T-helper 1 cell treated with Interleukin-12 subunit alpha and Interleukin-12 subunit beta and Interleukin-4 antibody, amounts not matched to agents 30 μg/mL and 1 μg/mL, for 36 hours (primary cell): ENCODE measurements at regions not wholly inside any gene's neighbourhood (a gene's known extent, or its start where the extent isn't known, plus 50 kb on each side); places are given as distances from the start of the nearest gene placed in this dataset.

Source experiments
- H3K27ac Mint-ChIP-seq: one replicate; pipeline ENCODE4 v1.8.0; 2021; ENCODE audit warnings: mild to moderate bottlenecking, mixed read lengths
- H3K27me3 Mint-ChIP-seq: one replicate; pipeline ENCODE4 v1.8.0; 2021; ENCODE audit warnings: low read depth, mixed read lengths
- H3K36me3 Mint-ChIP-seq: one replicate; pipeline ENCODE4 v1.8.0; 2021; ENCODE audit warnings: low read depth, mixed read lengths
- H3K4me1 Mint-ChIP-seq: one replicate; pipeline ENCODE4 v1.8.0; 2021; ENCODE audit warnings: low read depth, mixed read lengths
- H3K4me3 Mint-ChIP-seq: one replicate; pipeline ENCODE4 v1.8.0; 2021; ENCODE audit warnings: mild to moderate bottlenecking, moderate library complexity, mixed read lengths
- H3K9me3 Mint-ChIP-seq: one replicate; pipeline ENCODE4 v1.8.0; 2021; ENCODE audit warnings: mixed read lengths

DNA sequence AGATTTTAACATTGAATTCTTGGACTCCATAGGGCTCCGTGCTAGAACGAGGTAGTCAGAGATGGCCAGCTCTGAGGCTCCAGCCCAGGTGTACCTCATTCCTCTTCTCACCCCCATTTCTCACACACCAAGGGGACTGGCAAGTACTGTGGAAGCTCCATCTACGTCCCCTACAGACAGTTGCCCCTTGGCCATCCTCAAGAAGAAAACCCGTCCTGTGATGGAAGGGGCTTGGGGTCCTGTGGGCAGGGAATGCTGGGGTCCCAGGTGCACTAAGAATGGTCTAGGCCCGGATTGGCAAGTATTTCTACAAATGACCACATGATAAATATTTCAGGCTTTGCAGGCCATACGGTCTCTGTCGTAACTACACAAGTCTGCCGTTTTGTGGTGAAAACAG lies 110.3 kb downstream of the PDCL3 start:
- H3K27ac Mint-ChIP-seq, result no peak overlapping the region
- no peak overlapping the region for H3K4me3 Mint-ChIP-seq
- peaks cover 3% of the 10 kb centered on the region for H3K27me3 Mint-ChIP-seq
- H3K4me1 Mint-ChIP-seq, result no peaks in the 10 kb centered on the region
- no peaks in the 10 kb centered on the region for H3K9me3 Mint-ChIP-seq
- no peaks in the 10 kb centered on the region for H3K36me3 Mint-ChIP-seq

DNA sequence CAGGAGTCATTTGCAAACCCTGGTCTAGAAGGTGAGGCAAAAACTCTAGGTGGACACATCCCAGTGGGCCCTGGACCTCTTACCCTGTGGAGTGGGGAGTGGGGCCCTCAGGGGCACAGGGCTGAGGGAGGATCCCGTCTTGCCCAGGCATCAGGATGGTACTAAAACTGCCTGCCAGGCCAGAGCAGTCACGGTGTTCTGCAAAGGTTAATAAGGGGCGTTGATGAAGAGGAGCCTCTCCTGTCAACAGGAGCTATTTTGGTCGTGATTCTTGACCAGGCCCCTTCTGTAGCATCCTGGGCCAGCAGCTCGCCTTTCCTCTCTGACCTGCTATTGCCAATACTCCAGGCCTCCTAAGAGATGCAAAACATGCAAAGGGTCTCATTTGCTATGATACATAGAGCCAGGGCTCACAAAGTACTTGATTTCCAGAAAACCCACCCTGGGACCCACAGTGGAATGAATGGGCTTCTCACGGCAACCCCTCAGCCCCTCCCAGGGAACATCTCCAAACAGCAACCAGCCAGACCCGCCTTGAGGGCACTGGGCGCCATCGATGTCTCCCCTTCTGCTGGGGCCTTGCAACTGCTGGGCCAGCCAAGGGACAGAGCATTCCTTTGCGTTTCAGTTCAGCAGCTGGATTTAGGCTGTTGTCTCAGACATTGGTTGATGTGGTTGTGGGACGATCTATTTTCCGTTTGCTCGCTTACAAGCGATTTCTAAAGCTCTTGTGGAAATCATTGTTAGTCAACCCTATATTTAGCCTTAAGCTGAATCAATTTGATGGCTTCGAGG lies 111.1 kb downstream of the PDCL3 start:
- no peaks in the 10 kb centered on the region for H3K36me3 Mint-ChIP-seq
- no peaks in the 10 kb centered on the region for H3K9me3 Mint-ChIP-seq
- H3K4me1 Mint-ChIP-seq, result no peaks in the 10 kb centered on the region
- no peak overlapping the region for H3K4me3 Mint-ChIP-seq
- no peak overlapping the region for H3K27ac Mint-ChIP-seq
- H3K27me3 Mint-ChIP-seq, result peaks cover 3% of the 10 kb centered on the region

GRCh38 chr2:100674666-100675065 lies 111.9 kb downstream of the PDCL3 start:
- Mint-ChIP-seq H3K27me3 (peaks cover 3% of the 10 kb centered on the region), H3K4me3 (no peak overlapping the region), H3K27ac (no peak overlapping the region), H3K36me3 (no peaks in the 10 kb centered on the region), H3K9me3 (no peaks in the 10 kb centered on the region), H3K4me1 (no peaks in the 10 kb centered on the region)

GRCh38 chr2:100675373-100675772 lies 112.6 kb downstream of the PDCL3 start:
- H3K27ac Mint-ChIP-seq, result no peak overlapping the region
- H3K4me1 Mint-ChIP-seq, result no peaks in the 10 kb centered on the region
- H3K27me3 Mint-ChIP-seq, result no peaks in the 10 kb centered on the region
- H3K36me3 Mint-ChIP-seq, result no peaks in the 10 kb centered on the region
- H3K4me3 Mint-ChIP-seq, result no peak overlapping the region
- H3K9me3 Mint-ChIP-seq, result no peaks in the 10 kb centered on the region

- Mint-ChIP-seq H3K27me3 (no peaks in the 10 kb centered on the region), H3K36me3 (no peaks in the 10 kb centered on the region), H3K4me1 (no peaks in the 10 kb centered on the region), H3K27ac (no peak overlapping the region), H3K4me3 (no peak overlapping the region), H3K9me3 (no peaks in the 10 kb centered on the region)
These were observed 113.1 kb downstream of the PDCL3 start for GRCh38 chr2:100675855-100676254.

DNA sequence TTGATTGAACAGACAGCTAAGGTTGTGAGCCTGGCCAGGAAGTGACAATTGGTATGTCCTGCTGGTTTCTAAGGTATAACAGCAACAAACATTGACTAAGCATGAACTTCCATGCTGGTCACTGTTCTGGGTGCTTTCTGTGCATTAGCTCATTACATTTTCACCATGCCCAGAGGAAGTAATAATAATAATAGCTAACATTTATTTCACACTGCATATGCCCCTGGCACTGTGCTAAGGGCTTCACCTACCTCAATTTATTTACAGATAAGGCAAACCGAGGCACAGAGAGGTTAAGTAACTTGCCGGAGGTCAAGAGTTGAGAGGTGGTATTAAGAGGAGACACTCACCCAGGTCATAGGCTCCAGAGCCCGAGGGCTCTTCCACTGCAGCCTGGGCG lies 113.6 kb downstream of the PDCL3 start:
- H3K27me3 Mint-ChIP-seq, result no peaks in the 10 kb centered on the region
- no peaks in the 10 kb centered on the region for H3K36me3 Mint-ChIP-seq

DNA sequence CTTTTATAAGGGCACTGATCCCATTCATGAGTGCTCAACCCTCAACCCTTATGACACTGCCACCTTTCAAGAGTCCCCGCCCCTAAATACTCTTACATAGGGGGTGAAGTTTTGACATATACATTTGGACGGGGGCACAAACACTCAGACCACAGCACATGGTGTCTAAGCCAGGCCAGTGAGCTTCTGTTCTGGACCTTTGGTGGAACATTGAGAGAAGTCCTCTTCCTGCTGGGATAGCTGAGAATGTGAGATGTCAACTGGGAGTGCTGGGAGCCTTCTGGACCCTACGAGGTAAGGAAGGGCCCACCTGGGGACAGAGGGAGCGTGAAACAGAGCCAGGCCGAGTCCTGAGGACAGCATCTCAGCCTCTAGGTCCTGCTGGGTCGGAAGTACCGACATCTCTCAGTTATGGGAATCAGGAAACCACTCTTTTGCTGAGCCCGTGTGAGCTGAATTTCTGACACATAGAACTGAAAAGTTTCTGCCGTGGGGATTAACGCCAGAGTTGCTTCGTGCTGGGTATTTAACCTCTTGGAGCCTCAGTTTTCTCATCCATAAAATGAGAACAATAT lies 114.9 kb downstream of the PDCL3 start:
- no peak overlapping the region for H3K4me3 Mint-ChIP-seq
- no peaks in the 10 kb centered on the region for H3K4me1 Mint-ChIP-seq
- no peaks in the 10 kb centered on the region for H3K36me3 Mint-ChIP-seq
- no peaks in the 10 kb centered on the region for H3K9me3 Mint-ChIP-seq
- H3K27me3 Mint-ChIP-seq, result no peaks in the 10 kb centered on the region
- H3K27ac Mint-ChIP-seq, result no peak overlapping the region

More for the DNA sequence above, 113.6 kb downstream of the PDCL3 start:
- no peaks in the 10 kb centered on the region for H3K4me1 Mint-ChIP-seq
- no peak overlapping the region for H3K4me3 Mint-ChIP-seq
- H3K9me3 Mint-ChIP-seq, result no peaks in the 10 kb centered on the region
- no peak overlapping the region for H3K27ac Mint-ChIP-seq

- H3K4me1 Mint-ChIP-seq, result no peaks in the 10 kb centered on the region
- H3K27ac Mint-ChIP-seq, result no peak overlapping the region
- H3K27me3 Mint-ChIP-seq, result no peaks in the 10 kb centered on the region
- H3K36me3 Mint-ChIP-seq, result no peaks in the 10 kb centered on the region
- H3K9me3 Mint-ChIP-seq, result no peaks in the 10 kb centered on the region
- H3K4me3 Mint-ChIP-seq, result no peak overlapping the region
These were observed 116.4 kb downstream of the PDCL3 start for GRCh38 chr2:100679211-100679610.

DNA sequence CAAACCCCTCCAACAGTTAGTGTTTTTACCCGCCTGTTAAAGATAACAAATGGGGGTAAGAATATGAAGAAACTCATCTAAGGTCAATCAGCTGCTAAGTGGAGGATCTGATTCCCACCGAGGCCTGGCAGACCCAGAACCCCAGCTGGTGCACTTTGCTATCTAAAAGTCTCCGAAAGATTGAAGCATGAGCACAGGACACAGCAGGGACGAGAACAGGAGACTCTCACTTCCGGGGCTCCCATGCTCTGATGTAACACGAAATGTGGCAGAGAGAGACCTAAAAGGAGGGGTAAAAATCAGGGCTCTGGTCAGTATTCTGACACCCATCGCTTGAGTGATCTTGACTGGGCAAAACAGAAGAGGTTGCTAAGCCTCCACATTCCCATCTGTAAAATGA lies 119.7 kb downstream of the PDCL3 start:
- Mint-ChIP-seq H3K27me3 (no peaks in the 10 kb centered on the region), H3K4me3 (no peak overlapping the region), H3K9me3 (no peaks in the 10 kb centered on the region), H3K27ac (no peak overlapping the region), H3K4me1 (no peaks in the 10 kb centered on the region), H3K36me3 (no peaks in the 10 kb centered on the region)

- H3K9me3 Mint-ChIP-seq, result no peaks in the 10 kb centered on the region
- H3K27me3 Mint-ChIP-seq, result peaks cover 3% of the 10 kb centered on the region
- H3K27ac Mint-ChIP-seq, result no peak overlapping the region
- H3K4me3 Mint-ChIP-seq, result no peak overlapping the region
- no peaks in the 10 kb centered on the region for H3K36me3 Mint-ChIP-seq
- H3K4me1 Mint-ChIP-seq, result no peaks in the 10 kb centered on the region
These were observed 120.4 kb downstream of the PDCL3 start for GRCh38 chr2:100683231-100683630.

GRCh38 chr2:100691846-100692245 lies 128.1 kb upstream of the NPAS2 start:
- H3K4me1 Mint-ChIP-seq, result no peaks in the 10 kb centered on the region
- H3K9me3 Mint-ChIP-seq, result peaks cover 13% of the 10 kb centered on the region
- H3K4me3 Mint-ChIP-seq, result no peak overlapping the region

GRCh38 chr2:100692381-100692780 lies 127.6 kb upstream of the NPAS2 start:
- no peak overlapping the region for H3K4me3 Mint-ChIP-seq
- H3K9me3 Mint-ChIP-seq, result peaks cover 19% of the 10 kb centered on the region
- no peak overlapping the region for H3K27ac Mint-ChIP-seq
- H3K36me3 Mint-ChIP-seq, result no peaks in the 10 kb centered on the region
- no peaks in the 10 kb centered on the region for H3K4me1 Mint-ChIP-seq
- peaks cover 5% of the 10 kb centered on the region for H3K27me3 Mint-ChIP-seq

More at GRCh38 chr2:100691846-100692245, 128.1 kb upstream of the NPAS2 start:
- H3K36me3 Mint-ChIP-seq, result no peaks in the 10 kb centered on the region
- H3K27ac Mint-ChIP-seq, result no peak overlapping the region
- H3K27me3 Mint-ChIP-seq, result peaks cover 5% of the 10 kb centered on the region

DNA sequence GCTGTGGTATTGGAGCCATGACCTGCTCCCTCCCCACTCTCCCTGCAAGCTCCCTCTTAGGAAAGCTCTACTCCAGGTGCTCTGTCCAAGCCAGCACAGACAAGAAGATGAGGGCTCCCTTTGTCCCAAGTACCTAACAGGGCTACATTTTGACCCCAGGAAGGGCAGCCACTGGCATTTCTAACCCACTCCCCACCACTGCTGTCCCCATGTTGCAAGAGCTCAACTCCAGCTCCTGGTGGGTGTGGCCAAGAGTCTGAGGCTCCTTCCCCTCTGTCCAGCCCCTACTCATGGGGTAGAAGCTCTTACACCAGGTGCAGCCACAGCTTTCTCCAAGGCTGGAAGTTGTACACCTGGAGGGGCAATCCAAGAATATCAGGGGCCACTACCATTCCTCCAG lies 127.0 kb upstream of the NPAS2 start:
- Mint-ChIP-seq H3K36me3 (no peaks in the 10 kb centered on the region), H3K27me3 (peaks cover 5% of the 10 kb centered on the region), H3K27ac (no peak overlapping the region), H3K4me1 (no peaks in the 10 kb centered on the region), H3K9me3 (peaks cover 20% of the 10 kb centered on the region), H3K4me3 (no peak overlapping the region)

- H3K27ac Mint-ChIP-seq, result no peak overlapping the region
- no peak overlapping the region for H3K4me3 Mint-ChIP-seq
- H3K9me3 Mint-ChIP-seq, result peaks cover 29% of the 10 kb centered on the region
- H3K27me3 Mint-ChIP-seq, result no peaks in the 10 kb centered on the region
- no peaks in the 10 kb centered on the region for H3K4me1 Mint-ChIP-seq
- H3K36me3 Mint-ChIP-seq, result no peaks in the 10 kb centered on the region
These were observed 120.8 kb upstream of the NPAS2 start for GRCh38 chr2:100699131-100699530.

DNA sequence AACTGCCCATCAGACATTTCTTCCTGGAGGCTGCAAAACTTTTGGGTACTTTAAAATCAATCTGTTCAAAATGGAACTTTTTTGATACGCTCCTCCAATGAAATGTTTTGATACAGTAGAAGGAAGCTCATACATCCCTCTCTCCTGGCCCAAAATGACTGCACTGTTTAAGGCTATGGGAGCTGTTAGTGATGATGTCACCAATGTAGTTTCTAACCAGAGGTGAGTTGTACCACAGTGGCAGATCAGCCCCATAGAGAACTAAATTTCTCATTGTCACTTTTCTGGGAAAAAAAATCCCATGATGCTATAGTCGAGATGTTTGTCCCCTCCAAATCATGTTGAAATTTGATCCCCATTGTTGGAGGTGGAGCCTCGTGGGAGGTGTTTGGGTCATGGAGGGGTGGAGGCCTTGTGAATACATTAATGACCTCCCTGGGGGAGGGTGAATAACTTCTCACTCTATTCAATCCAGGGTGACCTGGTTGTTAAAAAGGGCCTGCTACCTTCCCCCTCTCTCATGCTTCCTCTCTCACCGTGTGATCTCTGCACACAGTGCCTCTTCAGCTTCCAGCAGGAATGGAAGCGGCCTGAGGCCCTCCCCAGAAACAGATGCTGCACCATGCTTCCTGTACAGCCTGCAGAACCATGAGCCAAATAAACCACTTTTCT lies 117.4 kb upstream of the NPAS2 start:
- Mint-ChIP-seq H3K27me3 (no peaks in the 10 kb centered on the region), H3K4me3 (no peak overlapping the region), H3K27ac (no peak overlapping the region), H3K9me3 (peaks cover 9% of the 10 kb centered on the region), H3K4me1 (no peaks in the 10 kb centered on the region), H3K36me3 (no peaks in the 10 kb centered on the region)
